Stimulated activated CD4-positive, alpha-beta T cell treated with anti-CD3 and anti-CD28 coated beads, Interleukin-2, amount 100 ng/mL, for 48 hours (primary cell): ENCODE measurements at regions not wholly inside any gene's neighbourhood (a gene's known extent, or its start where the extent isn't known, plus 50 kb on each side); places are given as distances from the start of the nearest gene placed in this dataset.

Source experiments
- DNase-seq, 2 donors: peaks; one replicate each; pipeline ENCODE4 v3.0.0-alpha.2; 2020

DNA sequence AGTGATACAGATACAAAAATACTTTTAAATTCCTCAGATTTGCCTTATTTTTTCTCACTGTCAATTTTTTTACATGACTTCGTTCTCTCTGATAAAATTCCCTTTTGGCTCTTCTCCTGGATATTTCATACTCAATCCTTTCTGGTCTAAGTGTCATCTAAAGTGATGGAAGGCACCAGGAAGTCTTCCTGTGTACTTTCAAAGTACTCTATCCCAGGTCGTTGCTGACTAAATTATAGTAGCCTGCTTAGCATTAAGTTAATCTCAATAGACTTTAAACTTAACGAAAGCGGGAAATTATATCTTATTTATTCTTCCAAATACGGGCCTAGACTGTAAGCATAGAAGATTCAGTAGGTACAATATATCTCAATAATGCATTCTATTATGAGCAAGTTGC is 67.8 kb downstream of the CASP12 start:
- DNase-seq: no peak

DNA sequence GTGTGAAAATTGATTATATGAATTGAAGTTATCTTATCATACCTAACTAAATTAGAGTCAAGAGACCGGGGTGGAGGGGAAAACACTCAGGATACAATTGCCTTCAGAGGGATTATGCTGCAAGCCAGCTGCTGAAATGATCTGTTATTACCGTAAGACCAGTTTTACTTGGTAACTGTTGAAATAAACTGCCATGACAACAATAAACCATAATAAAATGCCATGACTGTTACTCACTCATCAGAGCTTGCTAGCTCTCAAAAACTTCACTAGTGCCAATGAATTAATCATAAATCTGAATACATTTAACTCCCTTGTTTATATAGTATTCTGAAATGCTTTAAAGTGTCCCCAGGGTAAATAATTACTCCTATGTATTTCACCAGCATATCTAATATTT is 68.2 kb downstream of the CASP12 start:
- no peak for DNase-seq

DNA sequence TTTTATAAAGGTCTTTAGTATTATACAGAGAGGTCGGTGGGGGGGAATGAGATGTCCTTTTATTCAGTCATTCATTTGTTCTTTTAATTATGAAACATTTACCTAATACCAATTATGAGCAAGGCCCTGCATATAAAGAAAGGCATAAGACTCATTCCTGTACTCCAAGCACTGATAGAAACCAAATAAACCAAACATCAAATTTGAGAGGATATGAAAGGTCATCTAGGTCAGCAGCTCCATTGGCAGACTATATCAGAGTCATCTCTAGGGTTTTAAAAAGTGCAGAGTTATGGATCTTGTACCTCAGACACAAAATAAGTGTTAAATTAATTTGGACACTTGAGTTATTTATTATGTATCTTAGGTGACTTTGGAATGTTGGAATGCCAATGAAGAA is 71.5 kb downstream of the CASP12 start:
- no peak for DNase-seq

DNA sequence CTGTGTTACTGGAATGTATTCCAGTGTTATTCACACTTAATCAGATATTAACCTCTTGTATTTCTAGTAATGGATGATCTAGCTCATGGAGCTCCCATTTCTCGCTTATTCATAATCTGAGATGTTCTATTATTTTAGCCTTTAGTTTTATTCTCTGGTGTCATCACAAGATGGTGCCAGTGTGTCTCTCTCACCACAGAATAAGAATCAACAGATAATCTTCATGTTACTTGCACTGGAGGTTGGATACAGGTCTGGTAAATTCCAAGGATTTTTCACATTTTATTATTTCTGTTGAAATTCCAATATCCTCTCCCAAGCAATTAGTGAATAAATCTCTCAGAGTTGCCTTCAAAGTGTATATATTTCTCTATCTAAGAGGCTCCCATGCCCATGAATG is 74.6 kb downstream of the CASP12 start:
- no peak for DNase-seq

DNA sequence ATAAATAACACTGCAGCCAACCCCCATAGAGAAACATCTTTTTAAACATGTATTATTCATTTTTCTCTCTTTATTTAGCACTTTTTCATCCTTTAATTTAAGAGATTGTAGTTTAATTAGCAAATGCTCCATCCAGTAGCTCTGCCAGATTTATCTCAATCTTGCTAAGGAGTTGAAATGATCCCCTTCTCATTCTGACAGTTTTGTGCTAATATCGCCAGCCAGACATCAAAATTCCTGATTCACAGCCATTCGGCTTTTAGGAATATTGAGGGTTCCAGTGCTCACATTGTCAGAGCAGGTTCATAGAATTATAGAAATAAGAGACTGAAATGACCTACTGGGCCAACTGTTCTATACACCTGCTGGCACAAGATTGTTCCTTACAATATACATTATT is 77.8 kb downstream of the CASP12 start:
- DNase-seq: no peak

DNA sequence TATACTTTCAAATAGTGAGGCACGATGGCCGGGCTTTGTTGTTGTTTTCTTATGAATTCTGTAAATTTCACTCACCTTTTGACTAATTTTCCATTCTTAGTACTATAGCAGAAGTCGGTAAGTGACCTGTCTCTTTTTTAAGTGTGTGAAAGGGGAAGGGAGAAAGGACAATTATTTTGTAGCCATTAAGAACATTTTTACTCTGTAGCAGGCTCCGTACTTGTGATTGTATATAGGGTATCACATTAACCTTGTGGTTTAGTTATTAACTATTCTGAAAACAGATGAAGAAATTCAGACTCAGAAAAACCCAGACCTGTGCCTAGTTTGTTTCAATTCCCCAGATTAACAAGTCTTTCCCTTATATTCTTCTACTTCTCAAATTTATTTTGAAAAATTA is 78.7 kb downstream of the CASP12 start:
- no peak for DNase-seq

DNA sequence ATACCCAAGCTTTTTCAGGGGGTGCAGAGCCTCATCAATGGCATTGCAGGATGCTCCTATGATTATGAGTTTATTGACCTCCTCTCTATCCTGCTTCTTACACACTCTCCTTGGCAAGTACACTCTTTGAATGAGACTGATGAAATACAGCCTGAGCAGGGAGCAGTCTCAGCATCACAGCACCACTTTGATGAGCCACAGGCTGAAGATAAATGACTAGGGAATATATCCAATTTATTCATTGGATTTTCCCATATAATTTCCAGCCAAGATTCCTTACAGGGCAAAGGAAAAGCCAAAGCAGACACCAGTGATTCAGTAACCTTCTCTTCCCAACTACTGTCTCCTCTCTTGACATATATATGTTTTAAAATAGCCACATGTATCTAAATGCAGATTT is 79.2 kb downstream of the CASP12 start:
- no peak for DNase-seq

DNA sequence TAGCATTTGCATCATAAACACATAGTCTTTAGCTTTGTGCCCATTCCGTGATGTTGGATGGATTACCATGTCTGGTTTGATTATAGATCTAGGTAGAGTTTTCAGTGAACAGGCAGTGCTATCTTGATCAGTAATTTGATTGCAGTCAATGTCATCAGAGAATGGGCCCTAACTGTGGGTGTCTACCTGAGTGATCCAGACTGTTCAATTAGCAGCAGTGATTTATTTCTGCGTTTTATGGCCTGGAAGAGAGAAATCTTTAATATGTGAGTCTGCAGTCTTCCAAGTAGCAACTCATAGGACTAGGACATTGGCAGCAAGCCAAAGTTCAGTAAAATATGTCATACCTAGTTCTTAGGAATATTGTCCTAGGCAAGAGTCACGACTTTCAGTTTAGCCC is 80.3 kb downstream of the CASP12 start:
- DNase-seq: no peak

DNA sequence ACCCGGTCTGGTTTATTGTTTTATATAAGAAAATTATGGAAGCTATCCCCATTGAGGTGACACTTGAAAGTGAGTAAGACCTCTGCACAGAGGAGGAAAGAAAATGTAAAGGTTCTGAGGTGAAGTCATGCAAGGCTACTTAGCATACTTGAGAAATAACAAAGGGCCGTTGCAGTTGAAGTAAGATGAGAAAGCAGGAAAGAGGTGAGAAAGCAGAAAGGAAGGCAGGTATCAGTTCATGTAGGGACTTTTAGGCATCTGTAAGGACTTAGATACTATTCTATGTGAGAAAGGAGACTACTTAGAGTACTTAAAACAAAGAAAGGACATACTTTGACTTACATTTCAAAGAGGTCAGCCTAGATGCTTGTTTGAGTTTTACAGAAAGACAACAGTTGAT is 84.7 kb downstream of the CASP12 start:
- DNase-seq: no peak

DNA sequence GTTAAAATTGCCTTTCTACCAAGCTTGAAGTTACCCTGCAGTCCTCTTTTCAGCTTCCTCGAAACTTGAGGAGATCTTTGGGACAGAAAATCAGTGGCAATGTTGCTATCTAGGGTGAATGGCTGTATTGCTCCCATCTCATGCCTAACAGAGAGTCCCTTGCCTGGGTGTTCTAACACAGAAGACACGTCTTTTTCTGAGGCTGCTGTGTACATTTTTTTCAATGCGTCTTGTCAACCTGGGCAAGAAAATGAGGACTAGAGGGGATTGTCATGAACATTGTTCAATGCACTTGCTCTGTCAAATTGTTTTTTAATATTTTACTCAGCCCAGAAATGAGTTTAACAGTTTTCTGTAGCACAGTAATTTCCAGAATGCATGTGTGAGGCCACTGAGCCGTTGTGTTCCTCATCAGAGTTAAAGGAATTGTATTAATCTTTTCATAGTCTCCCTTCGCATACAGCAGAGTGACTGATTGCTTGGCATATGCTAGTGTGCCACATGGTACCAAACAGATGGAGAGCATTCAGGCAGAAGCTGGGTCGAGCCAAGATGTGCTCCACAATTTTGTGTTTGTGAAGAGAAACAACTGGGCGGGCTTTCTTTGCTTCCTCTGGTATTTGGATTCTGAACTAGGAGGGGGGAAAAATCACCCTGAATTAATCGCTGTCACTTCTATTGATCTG is 86.0 kb downstream of the CASP12 start:
- no peak for DNase-seq

DNA sequence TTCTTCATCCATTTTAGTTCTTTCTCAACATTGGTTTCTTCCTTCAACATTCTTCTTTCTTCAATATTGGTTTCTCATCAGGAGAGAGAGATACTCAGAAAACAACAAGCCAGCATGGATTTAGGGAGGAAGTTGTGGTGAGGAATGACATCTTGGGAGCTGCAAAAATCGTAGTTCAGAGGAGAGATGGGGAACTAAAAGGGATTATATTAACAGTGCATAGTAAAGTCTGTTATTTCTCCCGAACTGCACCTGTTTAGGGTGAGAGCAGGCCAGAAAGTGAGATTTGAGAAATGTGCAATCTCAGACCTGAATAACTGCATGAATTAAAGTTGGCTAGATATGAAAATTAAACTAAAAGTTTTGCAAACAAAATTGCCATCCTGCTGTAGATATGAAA is 94.5 kb downstream of the CASP12 start:
- DNase-seq: no peak

DNA sequence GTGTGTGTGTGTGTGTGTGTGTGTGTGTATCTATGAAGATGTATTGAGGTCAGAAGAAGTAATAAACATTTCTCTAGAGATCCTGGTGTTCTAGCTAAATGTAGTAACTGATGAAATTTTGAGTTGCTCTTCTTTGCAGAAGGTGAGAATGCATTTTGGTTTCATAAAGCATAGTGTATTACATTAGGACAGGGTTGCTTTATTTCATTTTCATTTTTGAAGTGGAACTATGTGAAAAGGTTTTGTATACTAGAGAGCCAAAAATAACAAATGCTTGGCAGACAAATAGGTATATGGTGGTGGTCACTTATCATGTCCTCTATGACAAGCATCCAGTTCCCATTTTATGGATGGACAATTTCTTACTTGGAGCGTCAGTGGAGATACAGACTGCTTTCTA is 99.0 kb downstream of the CASP12 start:
- DNase-seq: no peak

DNA sequence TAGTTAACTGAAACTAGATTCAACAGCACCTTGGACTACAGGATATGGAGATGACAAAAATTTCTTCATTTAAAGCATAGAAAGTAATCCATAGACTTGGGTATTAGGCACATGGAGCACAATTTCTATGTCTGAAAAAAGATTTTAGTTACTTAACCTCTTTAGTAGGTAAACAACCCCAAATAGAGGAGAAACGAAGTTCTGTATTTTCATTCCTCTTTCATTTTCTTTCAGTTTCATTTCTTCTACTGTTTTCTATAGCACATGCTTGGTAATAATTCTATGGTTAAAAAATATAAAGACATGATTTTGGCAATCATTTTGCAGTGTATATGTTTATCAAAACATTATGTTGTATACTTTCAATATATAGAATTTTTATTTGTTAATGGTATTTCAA is 99.5 kb downstream of the CASP12 start:
- no peak for DNase-seq

DNA sequence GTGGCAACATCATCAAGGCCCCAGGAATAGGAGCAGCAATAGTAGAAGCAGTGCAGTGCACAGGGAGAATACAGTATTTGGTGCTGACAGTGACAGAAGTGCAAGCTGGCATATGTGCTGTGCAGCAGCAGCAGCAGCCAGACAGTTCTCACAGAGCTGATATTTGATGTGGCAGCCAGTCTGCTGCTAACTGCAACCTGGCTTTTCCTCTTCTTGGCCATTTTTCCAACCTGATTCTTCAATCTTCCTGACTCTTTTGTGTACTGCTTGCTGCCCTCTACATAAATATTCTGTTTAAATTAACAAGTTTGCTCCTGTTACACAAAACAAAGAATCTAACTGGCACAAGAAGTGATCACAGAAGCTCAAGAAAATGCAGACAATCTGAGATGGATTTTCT is 102.0 kb downstream of the CASP12 start:
- DNase-seq: no peak

DNA sequence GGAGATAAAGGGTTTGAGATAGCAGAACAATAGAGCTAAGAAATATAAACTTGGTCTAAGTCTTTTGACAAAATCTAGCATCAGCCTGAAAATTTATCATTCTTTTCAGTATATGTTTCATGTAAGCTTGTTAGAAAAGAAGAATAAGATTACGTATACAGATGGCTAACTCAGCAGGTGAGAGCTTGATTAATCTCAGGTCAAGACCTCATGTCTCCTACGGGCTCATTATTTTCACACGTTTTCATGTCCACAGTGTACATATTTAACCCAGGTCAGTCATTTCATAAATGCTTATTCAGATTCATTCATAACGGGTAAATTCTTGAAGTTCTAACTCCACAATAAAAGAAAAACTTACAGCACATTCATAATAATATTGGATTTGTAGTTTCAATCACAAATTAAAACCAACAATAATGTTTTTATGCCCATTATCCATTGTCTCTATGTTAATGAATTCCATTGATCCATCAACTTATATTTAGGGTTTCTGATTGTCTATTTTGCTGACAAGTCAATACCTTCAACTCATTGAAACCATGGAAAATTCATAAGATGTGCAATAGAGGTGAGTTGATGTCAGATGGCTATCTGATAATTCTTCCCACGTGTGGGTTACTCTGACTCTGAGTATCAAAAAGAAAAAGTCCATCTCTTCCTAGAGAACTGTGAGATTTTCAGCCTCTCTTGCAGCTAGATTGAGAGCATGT is 102.6 kb downstream of the CASP12 start:
- no peak for DNase-seq

DNA sequence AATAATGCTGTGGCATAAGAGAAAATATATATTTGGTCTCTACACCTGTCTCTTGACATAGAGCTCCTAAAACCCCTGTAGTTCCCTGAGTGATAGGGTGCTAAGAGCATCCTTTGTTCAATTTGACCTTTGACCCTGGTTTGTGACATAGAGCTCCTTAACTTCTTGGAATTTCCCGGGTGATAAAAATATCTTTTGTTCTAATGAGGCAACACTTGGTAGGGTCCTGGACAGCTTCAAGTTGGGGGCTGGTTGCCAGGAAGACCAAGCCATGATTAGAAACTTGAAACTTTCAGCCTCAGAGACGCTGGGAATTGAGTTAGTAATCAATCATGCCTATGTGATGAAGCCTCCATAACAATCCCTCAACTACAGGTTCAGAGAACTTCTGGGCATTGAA is 105.4 kb downstream of the CASP12 start:
- no peak for DNase-seq

DNA sequence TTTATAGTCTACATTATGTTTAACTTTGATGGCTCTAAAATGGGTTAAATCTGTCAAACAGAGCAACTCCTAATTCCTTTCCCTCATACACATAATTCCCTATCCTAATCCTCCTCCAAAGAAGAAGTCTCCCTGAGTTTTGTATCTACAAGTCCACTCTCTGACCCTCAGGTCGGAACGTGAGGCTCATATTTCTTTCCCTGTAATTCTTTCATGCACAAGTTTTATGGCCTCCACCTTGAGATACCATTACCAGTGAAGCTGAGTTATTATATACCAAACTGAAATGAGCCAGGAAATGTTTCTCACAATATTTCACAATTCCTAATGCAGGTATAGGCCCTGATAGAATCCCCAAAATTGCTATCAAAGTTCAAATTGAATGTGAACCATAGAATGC is 106.4 kb downstream of the CASP12 start:
- DNase-seq: no peak

DNA sequence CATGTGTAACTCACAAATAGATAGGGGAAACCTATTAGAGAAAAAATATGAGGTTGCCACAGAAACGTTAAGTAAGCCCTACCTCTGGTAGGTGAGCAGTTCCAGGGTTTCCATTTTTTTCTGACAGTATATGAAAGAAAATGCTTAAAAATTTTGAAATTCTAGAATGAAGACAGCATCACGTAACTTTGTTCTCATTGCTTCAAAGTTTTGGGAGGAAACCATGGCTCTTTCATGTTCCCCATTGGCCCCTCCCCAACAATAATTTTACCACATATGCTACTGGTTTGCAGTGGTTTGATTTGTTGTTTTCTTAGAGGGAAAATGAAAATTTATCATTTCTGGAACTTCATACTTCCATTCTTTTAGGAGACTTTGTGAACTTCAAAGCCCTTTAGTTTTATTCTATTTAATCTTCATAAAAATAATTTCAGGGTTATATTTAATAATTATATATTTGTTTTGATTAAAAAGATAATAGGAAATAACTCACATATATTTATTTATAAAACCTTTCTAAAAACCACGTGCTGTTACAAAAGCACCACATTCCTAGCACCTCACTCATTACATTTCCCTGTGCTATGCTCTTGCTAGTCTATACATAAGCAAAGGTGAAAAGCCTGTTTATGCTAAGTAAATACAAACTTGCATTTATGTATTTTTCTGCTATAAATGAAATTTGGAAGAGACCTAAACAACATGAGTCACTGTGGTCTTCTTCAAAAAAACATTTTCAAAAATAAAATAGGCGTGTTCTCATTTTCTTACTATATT is 113.4 kb downstream of the CASP12 start:
- no peak for DNase-seq

DNA sequence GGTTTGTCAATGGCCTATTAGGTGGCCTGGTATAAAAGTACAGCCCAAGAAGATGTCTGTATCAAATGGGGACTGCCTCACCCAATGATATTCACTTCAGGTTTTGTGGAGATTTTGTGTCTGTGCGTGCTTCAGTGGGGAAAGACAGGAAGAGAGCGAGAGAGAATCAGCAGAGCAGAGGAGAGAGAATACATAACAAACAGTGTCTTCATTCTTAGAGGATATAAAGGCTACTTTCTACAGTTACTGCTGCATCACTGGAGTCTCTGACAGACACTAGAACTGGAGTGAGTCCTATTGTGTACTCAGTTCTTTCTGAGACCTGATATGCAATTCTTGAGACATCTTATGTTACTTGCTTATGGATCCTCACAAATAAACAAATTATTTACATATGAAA is 115.0 kb downstream of the CASP12 start:
- DNase-seq: no peak

DNA sequence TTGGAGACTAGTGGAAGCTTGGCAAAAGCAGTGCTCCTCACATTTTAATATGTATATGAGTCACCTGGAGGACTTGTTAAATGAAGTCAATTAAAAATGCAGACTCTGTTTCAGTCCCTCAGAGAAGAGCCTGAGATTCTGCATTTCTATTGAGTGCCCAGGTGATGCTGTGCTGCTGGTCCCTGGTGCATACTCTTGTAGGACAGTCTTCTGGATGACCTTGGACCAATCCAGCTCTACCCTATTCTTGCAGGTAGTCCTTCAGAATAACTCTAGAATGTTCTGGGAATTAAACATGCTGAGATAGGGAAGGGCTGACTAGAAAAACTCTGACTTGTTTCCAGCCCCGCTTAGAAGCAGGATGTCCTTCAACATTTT is 115.9 kb downstream of the CASP12 start:
- DNase-seq: no peak

DNA sequence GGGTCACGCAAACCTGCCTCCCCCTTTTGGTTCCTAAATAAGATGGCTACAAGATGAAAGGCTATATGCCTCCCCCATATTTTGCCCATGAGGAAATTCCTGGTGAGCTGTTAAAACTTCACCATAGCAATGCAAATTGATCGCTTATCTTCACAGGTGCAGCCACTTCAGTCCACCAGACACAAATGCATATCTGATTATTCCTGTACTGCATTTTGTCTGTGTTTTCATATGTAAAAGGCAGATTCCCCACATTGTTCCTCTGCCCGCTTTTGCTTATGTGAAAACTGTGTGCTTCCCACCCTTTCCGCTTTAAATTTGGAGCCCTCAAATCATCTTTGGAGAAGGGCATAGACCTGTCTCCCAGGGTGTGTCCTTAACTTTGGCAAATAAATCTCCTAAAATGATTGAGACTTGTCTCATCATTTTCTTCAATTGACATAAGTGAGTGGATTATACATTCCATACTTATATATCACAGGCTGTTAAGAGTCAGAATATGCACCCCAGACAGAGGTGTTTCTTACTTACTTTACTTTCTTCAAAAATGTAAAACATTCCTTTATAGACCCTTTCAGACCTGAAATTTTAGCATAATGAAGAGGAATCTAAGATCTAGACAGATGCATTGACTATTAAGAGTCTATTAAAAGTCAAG is 116.4 kb downstream of the CASP12 start:
- DNase-seq: no peak

DNA sequence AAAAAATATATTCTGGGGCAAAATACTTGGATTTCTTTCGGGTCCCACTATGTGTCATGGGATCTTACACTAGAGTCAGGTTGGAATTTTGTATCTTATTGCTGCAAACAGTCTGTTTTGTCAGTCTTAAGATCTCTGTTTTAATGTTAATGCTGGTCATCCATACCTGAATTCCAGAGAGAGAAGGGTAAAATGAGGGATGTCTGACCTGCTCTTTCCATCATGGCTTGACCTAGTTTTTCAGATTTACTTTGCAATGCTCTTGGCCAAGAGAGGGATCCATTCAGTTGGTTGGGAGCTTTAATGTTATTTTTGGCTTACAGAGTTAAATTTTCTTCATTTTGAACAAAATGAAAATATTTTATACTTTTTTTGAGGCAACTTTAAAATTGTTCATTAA is 117.2 kb downstream of the CASP12 start:
- no peak for DNase-seq

DNA sequence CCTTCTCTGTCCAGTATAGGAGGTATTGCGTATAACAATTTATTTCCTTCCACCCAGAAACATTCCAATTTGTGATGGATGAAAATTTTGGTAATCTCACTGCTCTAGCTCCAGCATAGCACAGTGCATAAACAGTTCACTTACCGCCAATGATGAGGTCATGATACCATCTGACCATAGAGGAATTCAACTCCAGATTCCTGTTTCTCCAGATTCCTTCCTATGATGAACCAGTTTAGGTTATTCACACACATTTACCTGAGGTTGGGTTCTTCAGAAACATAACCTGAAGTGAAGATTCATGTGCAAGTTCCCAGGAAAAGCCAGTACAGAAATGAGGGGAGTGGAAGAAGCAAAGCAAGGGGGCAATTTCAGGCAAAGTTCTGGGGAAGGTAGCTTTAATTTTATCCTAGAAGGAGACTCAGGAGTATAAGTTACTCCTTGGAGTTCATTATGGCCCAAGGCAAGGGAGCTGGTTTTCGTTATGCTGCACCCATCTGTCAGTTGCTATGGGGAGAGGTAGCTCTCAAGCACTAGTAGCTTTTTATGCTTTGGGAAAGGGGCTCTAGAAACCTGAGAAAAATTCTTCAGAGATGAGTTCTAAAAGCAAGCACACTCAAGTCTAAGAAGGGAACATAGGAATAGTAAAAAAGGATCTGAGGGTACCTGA is 121.6 kb downstream of the CASP12 start:
- DNase-seq: no peak
